Endothelial cell (in vitro differentiated cells): ENCODE measurements at regions not wholly inside any gene's neighbourhood (a gene's known extent, or its start where the extent isn't known, plus 50 kb on each side); places are given as distances from the start of the nearest gene placed in this dataset.

Experiments used
- DNase-seq: peaks from one replicate; pipeline ENCODE4 v3.0.0; 2021; ENCODE audit warnings: low spot score
- H3K27ac Mint-ChIP-seq: one replicate; pipeline ENCODE4 v1.8.0; 2021; ENCODE audit warnings: mixed read lengths, inconsistent platforms; ENCODE audit not compliant: unreplicated experiment
- H3K27me3 Mint-ChIP-seq: one replicate; pipeline ENCODE4 v1.8.0; 2021; ENCODE audit warnings: mild to moderate bottlenecking, moderate library complexity, mixed read lengths, inconsistent platforms; ENCODE audit not compliant: unreplicated experiment
- H3K36me3 Mint-ChIP-seq: one replicate; pipeline ENCODE4 v1.8.0; 2021; ENCODE audit warnings: mild to moderate bottlenecking, low read depth, mixed read lengths, inconsistent platforms; ENCODE audit not compliant: unreplicated experiment
- H3K4me1 Mint-ChIP-seq: one replicate; pipeline ENCODE4 v1.8.0; 2021; ENCODE audit warnings: mild to moderate bottlenecking, mixed read lengths, inconsistent platforms; ENCODE audit not compliant: unreplicated experiment
- H3K4me3 Mint-ChIP-seq: one replicate; pipeline ENCODE4 v1.8.0; 2021; ENCODE audit warnings: mild to moderate bottlenecking, mixed read lengths, inconsistent platforms; ENCODE audit not compliant: unreplicated experiment
- H3K9me3 Mint-ChIP-seq: one replicate; pipeline ENCODE4 v1.8.0; 2021; ENCODE audit warnings: mixed read lengths, inconsistent platforms; ENCODE audit not compliant: unreplicated experiment
- CTCF ChIP-seq: fragments of 200-600 bp; sonication (generic); IDR thresholded peaks from one replicate; pipeline ENCODE4 v1.5.0; 2021; ENCODE audit warnings: antibody characterized with exemption; ENCODE audit not compliant: unreplicated experiment

GRCh38 chr3:36124118-36124796 is 256.0 kb upstream of the STAC start:
- peak; percentile 63 for DNase-seq
- Mint-ChIP-seq H3K27me3 (no peaks in the 10 kb centered on the region), H3K27ac (no peak overlapping the region), H3K4me1 (no peaks in the 10 kb centered on the region), H3K36me3 (no peaks in the 10 kb centered on the region), H3K9me3 (no peaks in the 10 kb centered on the region), H3K4me3 (no peak overlapping the region)
- peak; percentile 34 for TF ChIP-seq CTCF

DNA sequence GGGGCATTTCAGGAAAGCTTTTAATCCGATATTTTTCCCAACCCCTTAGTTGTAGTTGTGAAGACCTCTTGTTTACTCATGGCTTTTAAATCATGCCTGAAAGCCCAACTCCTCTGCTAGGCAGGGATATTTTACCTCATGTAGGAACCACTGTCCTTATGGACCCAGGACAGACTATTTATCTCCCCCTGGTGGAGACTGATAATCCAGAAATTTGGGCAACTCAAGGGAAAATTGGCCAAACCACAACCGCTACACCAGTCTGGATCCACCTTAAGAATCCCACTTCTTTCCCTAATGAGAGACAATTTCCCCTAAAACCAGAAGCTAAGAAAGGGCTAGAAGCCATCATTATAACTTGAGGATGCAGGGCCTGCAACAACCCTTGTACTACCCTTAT is 248.1 kb upstream of the STAC start:
- no peaks in the 10 kb centered on the region for H3K27me3 Mint-ChIP-seq
- no peak overlapping the region for H3K4me3 Mint-ChIP-seq
- DNase-seq, result no peak
- TF ChIP-seq CTCF, result peak; percentile 35
- H3K4me1 Mint-ChIP-seq, result no peaks in the 10 kb centered on the region
- H3K36me3 Mint-ChIP-seq, result no peaks in the 10 kb centered on the region
- no peak overlapping the region for H3K27ac Mint-ChIP-seq
- no peaks in the 10 kb centered on the region for H3K9me3 Mint-ChIP-seq

GRCh38 chr3:36135863-36136262 is 244.4 kb upstream of the STAC start:
- H3K27ac Mint-ChIP-seq, result no peak overlapping the region
- H3K27me3 Mint-ChIP-seq, result no peaks in the 10 kb centered on the region
- TF ChIP-seq CTCF, result no peak

GRCh38 chr3:36142746-36143145 is 237.6 kb upstream of the STAC start:
- Mint-ChIP-seq H3K9me3 (no peaks in the 10 kb centered on the region), H3K4me1 (no peaks in the 10 kb centered on the region), H3K4me3 (no peak overlapping the region), H3K36me3 (no peaks in the 10 kb centered on the region), H3K27me3 (no peaks in the 10 kb centered on the region), H3K27ac (no peak overlapping the region)
- no peak for TF ChIP-seq CTCF
- DNase-seq, result no peak

More at GRCh38 chr3:36135863-36136262, 244.4 kb upstream of the STAC start:
- no peaks in the 10 kb centered on the region for H3K9me3 Mint-ChIP-seq
- H3K4me1 Mint-ChIP-seq, result no peaks in the 10 kb centered on the region
- H3K36me3 Mint-ChIP-seq, result no peaks in the 10 kb centered on the region
- no peak overlapping the region for H3K4me3 Mint-ChIP-seq
- DNase-seq, result no peak

- Mint-ChIP-seq H3K4me1 (no peaks in the 10 kb centered on the region), H3K4me3 (no peak overlapping the region), H3K27me3 (no peaks in the 10 kb centered on the region), H3K9me3 (no peaks in the 10 kb centered on the region), H3K36me3 (no peaks in the 10 kb centered on the region), H3K27ac (no peak overlapping the region)
- DNase-seq, result no peak
- TF ChIP-seq CTCF, result no peak
Measured at GRCh38 chr3:36146404-36146803, 233.9 kb upstream of the STAC start.
